ENCODE measurements at regions not wholly inside any gene's neighbourhood (a gene's known extent, or its start where the extent isn't known, plus 50 kb on each side); places are given as distances from the start of the nearest gene placed in this dataset.

GRCh38 chr19:29263305-29264135 is 50.6 kb upstream of the UQCRFS1 start:
- TF ChIP-seq CTCF (IDR thresholded peaks at IDR 0.05; ENCODE audit: insufficient read depth, low read depth, low read length, missing control alignments): peak; percentile 32
- H3K4me3 ChIP-seq (ENCODE audit: low read length): no peak overlapping the region
- peak; percentile 11 for DNase-seq (ENCODE audit: low read depth)

- DNase-seq (ENCODE audit: low read depth): no peak
- no peak for TF ChIP-seq CTCF (IDR thresholded peaks at IDR 0.05; ENCODE audit: insufficient read depth, low read depth, low read length, missing control alignments)
- H3K4me3 ChIP-seq (ENCODE audit: low read length): no peak overlapping the region
Observed at GRCh38 chr19:29264897-29265296, 51.9 kb upstream of the UQCRFS1 start.

GRCh38 chr19:29265436-29265835 is 52.5 kb upstream of the UQCRFS1 start:
- no peak for TF ChIP-seq CTCF (IDR thresholded peaks at IDR 0.05; ENCODE audit: insufficient read depth, low read depth, low read length, missing control alignments)
- H3K4me3 ChIP-seq (ENCODE audit: low read length): no peak overlapping the region
- no peak for DNase-seq (ENCODE audit: low read depth)

GRCh38 chr19:29266001-29266400 is 53.0 kb upstream of the UQCRFS1 start:
- no peak for DNase-seq (ENCODE audit: low read depth)
- H3K4me3 ChIP-seq (ENCODE audit: low read length): no peak overlapping the region
- TF ChIP-seq CTCF (IDR thresholded peaks at IDR 0.05; ENCODE audit: insufficient read depth, low read depth, low read length, missing control alignments): no peak

GRCh38 chr19:29266603-29267002 is 53.7 kb upstream of the UQCRFS1 start:
- no peak for DNase-seq (ENCODE audit: low read depth)
- no peak overlapping the region for H3K4me3 ChIP-seq (ENCODE audit: low read length)
- TF ChIP-seq CTCF (IDR thresholded peaks at IDR 0.05; ENCODE audit: insufficient read depth, low read depth, low read length, missing control alignments): no peak

GRCh38 chr19:29267701-29268100 is 54.8 kb upstream of the UQCRFS1 start:
- DNase-seq (ENCODE audit: low read depth): no peak
- TF ChIP-seq CTCF (IDR thresholded peaks at IDR 0.05; ENCODE audit: insufficient read depth, low read depth, low read length, missing control alignments): no peak

GRCh38 chr19:29268103-29268502 is 55.2 kb upstream of the UQCRFS1 start:
- no peak for TF ChIP-seq CTCF (IDR thresholded peaks at IDR 0.05; ENCODE audit: insufficient read depth, low read depth, low read length, missing control alignments)
- DNase-seq (ENCODE audit: low read depth): no peak
- no peak overlapping the region for H3K4me3 ChIP-seq (ENCODE audit: low read length)

More at GRCh38 chr19:29267701-29268100, 54.8 kb upstream of the UQCRFS1 start:
- H3K4me3 ChIP-seq (ENCODE audit: low read length): no peak overlapping the region

All from epithelial cell of esophagus (primary cell).